ENCODE measurements at regions not wholly inside any gene's neighbourhood (a gene's known extent, or its start where the extent isn't known, plus 50 kb on each side); places are given as distances from the start of the nearest gene placed in this dataset.
"Not testable (repeated sequence)": the region's sequence is repeated elsewhere in the genome, so short reads cannot be mapped to it uniquely, and the experiment has no call there.

DNA sequence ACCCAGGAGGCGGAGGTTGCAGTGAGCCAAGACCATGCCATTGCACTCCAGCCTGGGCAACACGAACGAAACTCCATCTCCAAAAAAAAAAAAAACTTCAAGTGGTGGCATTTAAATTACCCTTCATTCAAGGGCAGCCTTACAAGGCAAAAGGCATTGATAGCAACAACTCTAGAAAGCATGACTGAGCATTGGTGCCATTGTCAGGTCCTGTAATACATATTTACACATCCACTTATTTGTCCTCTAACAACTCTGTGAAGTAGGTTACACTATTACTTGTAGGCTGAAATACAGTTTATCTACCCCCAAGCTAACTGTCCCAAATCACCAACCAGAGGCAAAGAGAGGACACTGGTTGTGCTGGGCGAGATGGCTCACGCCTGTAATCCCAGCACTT lies 52.7 kb upstream of the LARP1 start:
- no peak for DNase-seq (ENCODE audit: low read depth in 2 of 3, low spot score in 2 of 3)

GRCh38 chr5:154701725-154702124 lies 53.5 kb upstream of the LARP1 start:
- not testable (repeated sequence) for DNase-seq (ENCODE audit: low read depth in 2 of 3, low spot score in 2 of 3)

DNA sequence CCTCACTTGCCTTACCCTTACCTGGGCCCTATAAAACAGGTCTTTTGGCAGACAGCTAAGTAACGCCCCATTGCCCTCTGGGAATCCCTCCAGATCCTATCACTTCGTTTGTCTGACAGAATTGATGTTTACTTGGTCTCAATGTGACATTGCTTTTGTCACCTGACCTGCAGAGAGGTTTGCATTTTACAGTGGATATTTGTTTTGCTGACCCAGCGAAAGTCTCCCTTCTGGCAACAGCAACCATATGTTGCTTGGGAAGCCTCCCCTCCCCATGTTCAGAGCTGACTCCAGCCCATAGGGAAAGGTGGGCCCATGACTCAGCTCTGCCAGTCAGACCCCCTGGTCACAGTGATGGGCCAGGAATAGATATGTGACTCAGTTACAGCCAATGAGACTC lies 54.0 kb upstream of the LARP1 start:
- no peak for DNase-seq (ENCODE audit: low read depth in 2 of 3, low spot score in 2 of 3)

GRCh38 chr5:154700289-154700928 lies 54.8 kb upstream of the LARP1 start:
- DNase-seq (ENCODE audit: low read depth in 2 of 3, low spot score in 2 of 3): not testable (repeated sequence)

DNA sequence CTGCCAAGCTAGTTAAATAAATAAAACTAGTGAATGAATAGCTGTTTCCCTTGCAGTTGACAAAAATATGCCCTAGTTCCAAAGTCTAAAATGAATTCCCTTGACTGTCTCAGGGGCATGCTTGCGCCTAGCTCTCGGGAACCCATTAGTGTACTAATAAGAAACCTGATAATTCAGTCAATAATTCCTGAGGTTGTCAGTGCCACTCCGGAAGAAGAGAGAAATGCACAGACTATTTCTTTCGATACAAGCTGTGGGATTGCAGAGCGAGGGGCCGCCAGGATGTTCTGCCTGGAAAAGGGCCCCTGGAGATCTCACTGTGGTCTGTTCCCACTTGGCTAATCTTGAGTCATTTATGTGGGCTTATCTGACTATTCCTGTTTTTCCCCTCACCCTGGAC lies 56.4 kb upstream of the LARP1 start:
- DNase-seq (ENCODE audit: low read depth in 2 of 3, low spot score in 2 of 3): no peak

DNA sequence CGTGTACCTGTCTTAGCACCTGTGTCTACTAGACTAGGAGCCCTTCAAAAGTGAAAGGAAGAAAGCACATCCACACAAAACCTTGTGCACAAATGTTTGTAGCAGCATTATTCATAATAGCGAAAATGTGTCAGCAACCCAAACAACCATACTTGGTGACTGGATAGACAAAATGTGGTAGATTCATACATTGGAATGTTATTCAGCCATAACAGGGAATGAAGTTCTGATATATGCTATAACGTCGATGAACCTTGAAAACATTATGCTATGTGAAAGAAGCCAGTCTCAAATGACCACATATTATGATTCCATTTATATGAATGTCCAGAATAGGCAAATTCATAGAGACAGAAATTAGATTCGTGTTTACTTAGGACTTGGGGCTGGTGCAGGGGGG lies 57.8 kb upstream of the LARP1 start:
- no peak for DNase-seq (ENCODE audit: low read depth in 2 of 3, low spot score in 2 of 3)

GRCh38 chr5:154696891-154697290 lies 58.3 kb upstream of the LARP1 start:
- no peak for DNase-seq (ENCODE audit: low read depth in 2 of 3, low spot score in 2 of 3)

GRCh38 chr5:154694159-154694558 lies 61.0 kb upstream of the LARP1 start:
- DNase-seq (ENCODE audit: low read depth in 2 of 3, low spot score in 2 of 3): no peak

DNA sequence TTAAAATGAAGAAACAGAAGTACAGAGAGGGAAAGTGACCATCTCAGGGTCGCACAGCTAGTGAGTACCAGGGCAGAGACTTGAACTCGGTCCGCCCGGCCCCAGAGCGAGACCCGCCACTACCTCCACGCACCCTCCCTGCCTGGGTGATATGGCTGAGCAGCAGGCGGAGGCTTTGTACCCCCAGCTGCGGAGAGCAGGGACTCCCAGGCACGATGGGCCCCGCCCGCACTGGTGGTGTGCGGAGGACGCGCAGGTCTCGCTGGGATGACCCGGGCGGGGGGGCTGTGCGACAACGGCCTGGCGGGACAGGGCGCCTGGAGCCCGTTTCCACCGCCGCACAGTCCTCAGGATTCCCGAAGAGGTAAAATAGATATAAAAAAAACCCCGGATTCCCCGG lies 64.7 kb upstream of the LARP1 start:
- no peak for DNase-seq (ENCODE audit: low read depth in 2 of 3, low spot score in 2 of 3)

DNA sequence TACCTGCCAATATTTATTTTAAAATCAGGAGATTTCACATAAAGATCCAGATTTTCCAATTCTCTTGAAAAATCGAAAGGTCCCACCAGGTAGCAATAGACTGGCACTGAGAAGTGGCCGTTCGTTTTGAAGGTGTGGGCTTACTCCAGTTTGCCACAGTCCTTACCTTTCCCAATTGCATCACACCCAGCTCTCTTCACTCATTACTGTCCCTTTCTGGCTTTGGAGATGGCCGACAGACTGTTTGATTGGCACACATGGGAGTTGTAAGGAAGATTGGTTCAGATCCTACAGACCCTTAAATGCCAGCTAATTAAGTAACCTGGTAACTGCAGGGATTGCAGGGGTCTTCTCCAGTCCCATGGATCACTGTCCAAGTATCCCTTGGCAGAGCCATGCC lies 68.7 kb upstream of the LARP1 start:
- DNase-seq (ENCODE audit: low read depth in 2 of 3, low spot score in 2 of 3): no peak

GRCh38 chr5:154683101-154683880 lies 71.9 kb upstream of the LARP1 start:
- no peak for DNase-seq (ENCODE audit: low read depth in 2 of 3, low spot score in 2 of 3)

DNA sequence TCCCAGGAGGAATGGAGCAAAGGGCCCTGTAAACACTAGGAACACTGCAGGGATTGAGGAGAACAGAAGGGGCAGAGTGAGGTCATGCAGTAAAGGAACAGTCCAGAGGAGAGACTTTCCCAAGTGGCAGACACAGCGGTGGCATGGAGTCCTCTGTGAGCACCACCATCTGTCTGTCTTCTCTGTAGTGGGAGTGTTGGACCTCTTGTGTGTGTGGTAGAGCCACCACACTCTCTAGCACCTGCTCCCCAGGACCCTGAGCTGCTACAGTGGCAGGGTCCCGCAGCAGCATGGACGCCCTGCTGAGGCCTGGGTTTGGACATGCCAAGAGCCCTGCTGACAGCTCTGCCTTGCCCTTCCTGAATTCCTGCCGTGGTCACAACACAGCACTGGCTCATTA lies 75.7 kb upstream of the LARP1 start:
- no peak for DNase-seq (ENCODE audit: low read depth in 2 of 3, low spot score in 2 of 3)

GRCh38 chr5:154677921-154678320 lies 77.3 kb upstream of the LARP1 start:
- DNase-seq (ENCODE audit: low read depth in 2 of 3, low spot score in 2 of 3): no peak

GRCh38 chr5:154676508-154676907 lies 78.7 kb upstream of the LARP1 start:
- DNase-seq (ENCODE audit: low read depth in 2 of 3, low spot score in 2 of 3): no peak

GRCh38 chr5:154674029-154674428 lies 81.1 kb upstream of the LARP1 start:
- DNase-seq (ENCODE audit: low read depth in 2 of 3, low spot score in 2 of 3): no peak

DNA sequence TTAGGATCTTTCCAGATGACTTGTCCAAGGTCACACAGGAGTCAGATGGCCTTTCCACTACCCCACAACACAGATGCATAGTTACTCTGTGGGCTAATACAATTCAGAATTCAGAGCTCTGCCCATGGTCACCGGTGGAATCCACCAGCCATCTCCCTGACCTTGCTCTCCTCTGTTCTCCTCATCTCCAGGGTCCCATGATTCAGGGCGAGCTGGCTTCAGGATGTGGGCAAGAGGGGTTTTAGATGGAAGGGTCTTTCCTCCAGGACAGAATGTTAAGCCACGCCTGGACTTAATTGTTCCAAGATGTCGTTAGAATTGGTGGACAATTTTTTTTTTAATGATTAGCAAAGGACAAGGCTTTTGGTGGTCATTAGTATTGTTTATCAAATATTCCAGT lies 81.7 kb upstream of the LARP1 start:
- no peak for DNase-seq (ENCODE audit: low read depth in 2 of 3, low spot score in 2 of 3)

- not testable (repeated sequence) for DNase-seq (ENCODE audit: low read depth in 2 of 3, low spot score in 2 of 3)
Measured at GRCh38 chr5:154669913-154670312, 85.3 kb upstream of the LARP1 start.

- DNase-seq (ENCODE audit: low read depth in 2 of 3, low spot score in 2 of 3): no peak
Measured at GRCh38 chr5:154669402-154669801, 85.8 kb upstream of the LARP1 start.

DNA sequence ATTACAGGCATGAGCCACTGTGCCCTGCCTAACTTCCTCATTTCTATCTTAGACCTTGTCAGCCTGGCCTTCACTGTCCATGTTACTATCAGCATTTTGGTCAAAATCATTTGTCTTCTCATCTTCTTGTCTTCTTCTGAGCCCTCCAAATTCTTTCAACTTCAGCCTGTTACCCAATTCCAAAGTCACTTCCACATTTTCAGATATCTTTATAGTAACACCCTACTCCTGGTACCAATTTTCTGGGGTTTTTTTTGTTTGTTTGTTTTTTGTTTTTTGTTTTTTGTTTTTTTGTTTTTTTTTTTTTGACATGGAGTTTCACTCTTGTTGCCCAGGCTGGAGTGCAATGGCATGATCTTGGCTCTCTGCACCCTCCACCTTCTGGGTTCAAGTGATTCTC lies 90.3 kb upstream of the LARP1 start:
- DNase-seq (ENCODE audit: low read depth in 2 of 3, low spot score in 2 of 3): no peak

DNA sequence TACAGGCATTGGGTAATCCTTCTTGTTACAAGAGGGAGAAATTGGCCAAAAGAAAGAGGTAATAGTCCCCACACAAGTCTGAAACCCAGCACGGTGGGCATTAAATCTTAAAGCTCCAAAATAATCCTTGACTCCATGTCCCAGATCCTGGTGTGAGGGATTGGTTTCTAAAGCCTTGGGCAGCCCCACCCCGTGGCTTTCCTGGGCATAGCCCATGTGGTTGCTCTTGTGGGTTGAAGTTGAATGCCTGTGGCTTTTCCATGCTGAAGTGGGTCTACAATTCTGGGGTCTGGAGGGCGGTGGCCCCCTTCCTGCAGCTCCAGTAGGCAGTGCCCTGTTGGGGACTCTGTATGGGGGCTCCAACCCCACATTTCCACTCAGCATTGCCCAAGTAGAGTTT lies 91.8 kb upstream of the LARP1 start:
- no peak for DNase-seq (ENCODE audit: low read depth in 2 of 3, low spot score in 2 of 3)

- no peak for DNase-seq (ENCODE audit: low read depth in 2 of 3, low spot score in 2 of 3)
Measured at GRCh38 chr5:154654486-154655371, 100.4 kb upstream of the LARP1 start.
